Kidney epithelial cell (primary cell): ENCODE measurements at regions not wholly inside any gene's neighbourhood (a gene's known extent, or its start where the extent isn't known, plus 50 kb on each side); places are given as distances from the start of the nearest gene placed in this dataset.
"Not testable (repeated sequence)": the region's sequence is repeated elsewhere in the genome, so short reads cannot be mapped to it uniquely, and the experiment has no call there.

Experiments used
- DNase-seq: peaks from one replicate; pipeline ENCODE4 v3.0.0-alpha.2; 2010; ENCODE audit warnings: low read depth
- H3K27me3 ChIP-seq: 2 replicates; pipeline ENCODE4 v1.6.0; 2011; ENCODE audit warnings: low read length; ENCODE audit not compliant: control insufficient read depth, insufficient read depth
- H3K36me3 ChIP-seq: 2 replicates; pipeline ENCODE4 v1.5.1; 2011; ENCODE audit warnings: low read length; ENCODE audit not compliant: control insufficient read depth, insufficient read depth
- H3K4me3 ChIP-seq: 2 replicates; pipeline ENCODE4 v1.5.1; 2011; ENCODE audit warnings: low read depth, mild to moderate bottlenecking, control low read depth, low read length
- TF ChIP-seq, protein P1 (sequence below): IDR thresholded peaks from 2 replicates; pipeline ENCODE4 v1.5.1; 2011; ENCODE audit warnings: mild to moderate bottlenecking, moderate library complexity, low read length, control low read depth, inconsistent platforms; ENCODE audit not compliant: insufficient read depth, poor library complexity, severe bottlenecking

- no peak overlapping the region for H3K4me3 ChIP-seq
- TF ChIP-seq, protein P1, sequence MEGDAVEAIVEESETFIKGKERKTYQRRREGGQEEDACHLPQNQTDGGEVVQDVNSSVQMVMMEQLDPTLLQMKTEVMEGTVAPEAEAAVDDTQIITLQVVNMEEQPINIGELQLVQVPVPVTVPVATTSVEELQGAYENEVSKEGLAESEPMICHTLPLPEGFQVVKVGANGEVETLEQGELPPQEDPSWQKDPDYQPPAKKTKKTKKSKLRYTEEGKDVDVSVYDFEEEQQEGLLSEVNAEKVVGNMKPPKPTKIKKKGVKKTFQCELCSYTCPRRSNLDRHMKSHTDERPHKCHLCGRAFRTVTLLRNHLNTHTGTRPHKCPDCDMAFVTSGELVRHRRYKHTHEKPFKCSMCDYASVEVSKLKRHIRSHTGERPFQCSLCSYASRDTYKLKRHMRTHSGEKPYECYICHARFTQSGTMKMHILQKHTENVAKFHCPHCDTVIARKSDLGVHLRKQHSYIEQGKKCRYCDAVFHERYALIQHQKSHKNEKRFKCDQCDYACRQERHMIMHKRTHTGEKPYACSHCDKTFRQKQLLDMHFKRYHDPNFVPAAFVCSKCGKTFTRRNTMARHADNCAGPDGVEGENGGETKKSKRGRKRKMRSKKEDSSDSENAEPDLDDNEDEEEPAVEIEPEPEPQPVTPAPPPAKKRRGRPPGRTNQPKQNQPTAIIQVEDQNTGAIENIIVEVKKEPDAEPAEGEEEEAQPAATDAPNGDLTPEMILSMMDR = no peak
- DNase-seq = no peak
- no peaks in the 10 kb centered on the region for H3K27me3 ChIP-seq
- no peaks in the 10 kb centered on the region for H3K36me3 ChIP-seq
Measured at GRCh38 chrX:128685387-128685786, 633.2 kb upstream of the ACTRT1 start.

DNA sequence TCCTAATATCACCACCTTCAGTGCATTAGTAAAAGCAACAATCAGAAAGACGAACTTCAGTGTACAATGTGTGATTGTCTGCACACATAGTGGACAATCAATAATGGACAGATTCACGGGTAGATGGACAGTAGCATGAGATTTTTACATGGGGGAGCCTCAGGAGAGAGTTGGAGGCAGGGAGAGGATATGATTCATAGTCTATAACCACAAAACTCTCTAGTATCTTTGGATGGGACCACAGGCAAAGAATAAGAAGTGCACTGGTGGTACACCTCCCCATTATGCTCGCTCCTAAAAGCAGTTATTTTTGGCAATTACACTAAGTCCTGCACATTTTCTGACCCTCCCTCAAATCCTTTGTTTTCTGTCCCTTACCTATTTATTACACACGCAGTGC is 624.4 kb upstream of the ACTRT1 start:
- Histone ChIP-seq H3K36me3 (no peaks in the 10 kb centered on the region), H3K27me3 (no peaks in the 10 kb centered on the region), H3K4me3 (no peak overlapping the region)
- TF ChIP-seq, protein P1 = no peak
- no peak for DNase-seq

DNA sequence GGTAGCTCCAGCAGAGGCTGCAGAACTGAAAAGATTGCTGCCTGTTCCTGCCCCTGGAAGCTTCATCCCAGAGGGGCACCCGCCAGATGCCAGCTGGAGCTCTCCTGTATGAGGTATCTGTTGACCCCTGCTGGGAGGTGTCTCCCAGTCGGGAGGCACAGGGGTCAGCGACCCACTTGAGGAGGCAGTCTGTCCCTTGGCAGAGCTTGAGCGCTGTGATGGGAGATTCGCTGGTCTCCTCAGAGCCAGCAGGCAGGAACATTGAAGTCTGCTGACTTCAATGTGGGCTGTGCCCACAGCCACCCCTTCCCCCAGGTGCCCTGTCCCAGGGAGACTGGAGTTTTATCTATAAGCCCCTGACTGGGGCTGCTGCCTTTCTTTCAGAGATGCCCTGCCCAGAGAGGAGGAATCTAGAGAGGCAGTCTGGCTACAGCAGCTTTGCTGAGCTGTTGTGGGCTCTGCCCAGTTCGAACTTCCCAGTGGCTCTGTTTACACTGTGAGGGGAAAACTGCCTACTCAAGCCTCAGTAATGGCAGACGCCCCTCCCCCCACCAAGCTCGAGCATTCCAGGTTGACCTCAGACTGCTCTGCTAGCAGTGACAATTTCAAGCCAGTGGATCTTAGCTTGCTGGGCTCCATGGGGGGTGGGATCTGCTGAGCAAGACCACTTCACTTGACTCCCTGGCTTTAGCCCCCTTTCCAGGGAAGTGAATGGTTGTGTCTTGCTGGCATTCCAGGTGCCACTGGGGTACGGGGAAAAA is 622.3 kb upstream of the ACTRT1 start:
- not testable (repeated sequence) for H3K36me3 ChIP-seq, H3K27me3 ChIP-seq, DNase-seq, H3K4me3 ChIP-seq

- Histone ChIP-seq H3K27me3 (no peaks in the 10 kb centered on the region), H3K36me3 (no peaks in the 10 kb centered on the region), H3K4me3 (no peak overlapping the region)
- DNase-seq = no peak
- TF ChIP-seq, protein P1 = no peak
Measured at GRCh38 chrX:128664211-128664610, 612.0 kb upstream of the ACTRT1 start.

DNA sequence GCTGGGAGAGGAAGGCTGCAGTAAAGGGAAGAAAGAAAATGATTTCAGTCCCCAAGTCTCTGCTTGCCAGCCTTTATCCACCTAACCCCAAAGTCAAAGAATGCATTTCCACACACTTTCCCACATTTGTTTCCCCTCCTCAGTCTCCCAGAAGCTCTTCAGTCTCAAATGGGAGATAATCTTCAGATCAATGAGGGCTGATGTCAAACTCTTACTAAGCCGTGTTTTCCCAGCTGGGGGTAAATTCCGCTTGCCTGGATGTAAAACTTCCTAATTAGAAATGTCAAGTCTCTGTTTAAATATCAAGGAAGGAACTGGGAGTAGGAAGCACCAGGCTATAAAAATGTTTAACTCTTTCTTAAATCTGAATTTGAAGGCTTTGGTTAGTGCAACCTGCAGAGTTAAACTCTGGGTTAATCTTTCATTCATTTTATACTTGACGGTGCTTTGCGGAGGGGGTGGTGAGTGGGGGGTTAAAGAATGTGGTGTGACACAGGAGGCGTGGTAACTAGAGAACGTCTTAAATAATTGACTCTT is 601.4 kb upstream of the ACTRT1 start:
- Histone ChIP-seq H3K27me3 (no peaks in the 10 kb centered on the region), H3K36me3 (no peaks in the 10 kb centered on the region), H3K4me3 (no peak overlapping the region)
- TF ChIP-seq, protein P1 = no peak
- DNase-seq = peak; percentile 9

GRCh38 chrX:128650326-128650725 is 598.1 kb upstream of the ACTRT1 start:
- no peaks in the 10 kb centered on the region for H3K36me3 ChIP-seq
- no peaks in the 10 kb centered on the region for H3K27me3 ChIP-seq
- DNase-seq = no peak
- TF ChIP-seq, protein P1 = no peak
- no peak overlapping the region for H3K4me3 ChIP-seq
